NB4 (cell line): ENCODE measurements at regions not wholly inside any gene's neighbourhood (a gene's known extent, or its start where the extent isn't known, plus 50 kb on each side); places are given as distances from the start of the nearest gene placed in this dataset.

Experiments
- CTCF ChIP-seq: IDR thresholded peaks from one replicate; pipeline ENCODE4 v1.5.1; 2012; ENCODE audit warnings: low read depth, low read length
- MYC ChIP-seq: IDR thresholded peaks from 2 replicates; pipeline ENCODE4 v1.6.1; 2011; ENCODE audit warnings: low read depth, low read length

GRCh38 chr6:120260636-120261035 lies 911.1 kb upstream of the MAN1A1 start:
- TF ChIP-seq CTCF (no peak), MYC (no peak)
